Inferior parietal cortex (tissue), 1 donor: ENCODE measurements at regions not wholly inside any gene's neighbourhood (a gene's known extent, or its start where the extent isn't known, plus 50 kb on each side); places are given as distances from the start of the nearest gene placed in this dataset.
"Not testable (repeated sequence)": the region's sequence is repeated elsewhere in the genome, so short reads cannot be mapped to it uniquely, and the experiment has no call there.

Experiments used
- DNase-seq: peaks from one replicate; pipeline ENCODE4 v3.0.0-alpha.2; 2016; ENCODE audit errors: extremely low spot score

DNA sequence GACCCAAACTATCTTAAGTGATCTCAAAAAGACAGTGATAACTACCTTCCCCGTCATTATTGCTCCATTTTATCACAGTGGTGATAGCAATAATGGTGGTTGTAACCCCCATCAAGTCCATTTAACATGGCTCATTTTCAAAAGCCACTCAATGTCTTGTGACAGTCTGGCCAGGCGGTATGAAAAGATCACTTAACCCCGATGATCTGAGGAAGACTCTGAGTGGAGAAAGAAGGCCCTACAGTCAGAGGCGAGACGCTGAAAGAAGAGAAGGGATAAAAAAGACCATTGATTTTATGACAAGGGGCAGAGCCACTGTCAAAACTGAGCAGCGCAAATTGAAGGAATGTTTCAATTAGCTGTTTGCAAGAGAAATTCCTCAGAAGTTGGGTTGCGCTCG is 417.2 kb upstream of the PBX1 start:
- DNase-seq = no peak

DNA sequence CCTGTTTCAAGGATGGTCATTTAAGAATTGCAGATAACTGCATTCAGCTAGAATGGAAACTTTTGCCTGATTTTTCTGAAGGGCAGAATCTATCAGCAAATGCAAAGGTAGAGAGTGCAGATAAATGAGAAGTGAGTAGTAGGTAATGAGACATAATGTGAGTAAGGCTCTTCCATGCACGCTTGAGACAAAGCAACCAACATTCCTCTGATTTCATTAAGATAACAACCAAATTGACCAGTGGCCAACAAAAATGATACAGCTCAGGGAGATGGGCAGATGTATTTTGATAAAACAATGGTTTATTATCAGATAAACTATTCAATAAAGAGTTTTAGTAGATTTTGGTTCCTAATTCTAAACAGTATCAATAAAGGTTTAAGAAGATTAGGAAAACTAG is 404.4 kb upstream of the PBX1 start:
- no peak for DNase-seq

DNA sequence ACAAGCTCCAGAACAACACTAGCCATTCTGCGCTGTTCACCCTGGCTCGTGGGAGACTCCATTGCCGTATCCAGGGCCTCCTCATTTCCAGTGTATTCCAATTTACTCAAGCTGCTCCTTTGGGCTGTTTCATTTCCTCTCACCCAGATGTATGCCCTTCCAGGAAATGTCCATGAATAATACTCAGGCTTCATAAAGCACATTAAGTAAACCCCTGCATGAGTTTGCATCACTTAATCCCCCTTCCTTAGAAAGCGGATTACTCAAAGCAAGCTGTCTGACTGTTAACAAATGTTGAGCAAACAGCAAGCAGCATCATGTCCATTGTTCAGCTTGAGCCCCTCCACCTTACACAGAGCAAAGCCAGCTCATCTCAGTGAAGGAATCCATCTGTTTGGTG is 403.6 kb upstream of the PBX1 start:
- DNase-seq = no peak

DNA sequence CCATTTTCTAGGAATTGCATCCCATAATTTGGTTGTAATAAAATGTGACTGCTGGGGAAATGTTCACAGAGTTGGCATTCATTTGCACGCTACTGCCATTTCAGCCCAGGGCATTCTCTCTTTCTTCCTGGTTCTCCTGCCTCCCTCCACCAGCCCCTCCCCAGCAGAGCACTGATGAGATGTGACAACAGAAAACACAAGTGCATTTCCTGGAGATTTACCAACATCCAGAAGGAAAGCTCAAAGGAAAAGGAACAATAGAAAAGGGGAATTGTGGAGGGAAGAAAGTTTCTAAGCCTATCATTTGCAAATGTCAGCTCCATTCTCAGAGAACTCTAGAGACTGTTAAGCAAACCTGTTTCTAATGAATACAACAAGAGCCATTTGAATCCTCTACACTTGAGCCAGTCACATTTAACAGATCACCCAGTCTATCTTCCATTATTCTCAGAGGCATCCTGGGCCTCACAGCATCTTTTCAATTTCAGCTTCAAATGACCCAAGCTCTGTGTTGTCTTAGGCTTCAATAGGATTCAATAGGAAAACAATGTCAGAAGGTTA is 395.6 kb upstream of the PBX1 start:
- DNase-seq = no peak

DNA sequence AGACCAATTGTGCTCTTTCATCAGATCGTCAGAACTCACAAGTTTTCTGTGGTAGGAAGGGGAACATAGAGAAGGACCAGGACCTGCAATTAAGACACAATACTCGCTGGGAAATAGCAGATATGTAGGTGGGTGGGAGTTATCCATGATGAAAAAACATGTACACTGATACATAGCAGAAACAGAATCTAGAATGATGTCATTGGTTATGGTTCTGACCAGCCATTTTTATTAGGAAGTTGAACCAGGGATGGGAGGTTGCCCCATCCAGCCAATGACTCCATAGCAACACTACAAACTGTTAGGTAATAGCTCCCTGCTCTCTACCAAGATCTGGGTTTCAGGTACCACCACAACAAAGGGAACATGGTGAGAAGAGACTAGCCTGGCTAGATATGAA is 393.5 kb upstream of the PBX1 start:
- DNase-seq = no peak

DNA sequence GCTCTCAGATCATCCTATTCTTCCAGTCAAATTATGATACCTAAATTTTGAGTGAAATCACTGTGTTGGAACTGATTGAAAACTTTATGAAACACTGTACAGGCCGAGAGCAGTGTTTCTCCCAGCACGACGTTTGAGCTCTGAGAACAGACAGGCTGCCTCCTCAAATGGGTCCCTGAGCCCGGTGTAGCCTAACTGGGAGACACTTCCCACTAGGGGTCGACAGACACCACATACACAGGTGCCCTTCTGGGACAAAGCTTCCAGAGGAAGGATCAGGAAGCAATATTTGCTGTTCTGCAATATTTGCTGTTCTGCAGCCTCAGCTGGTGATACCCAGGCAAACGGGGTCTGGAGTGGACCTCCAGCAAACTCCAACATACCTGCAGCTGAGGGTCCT is 392.5 kb upstream of the PBX1 start:
- DNase-seq = not testable (repeated sequence)

DNA sequence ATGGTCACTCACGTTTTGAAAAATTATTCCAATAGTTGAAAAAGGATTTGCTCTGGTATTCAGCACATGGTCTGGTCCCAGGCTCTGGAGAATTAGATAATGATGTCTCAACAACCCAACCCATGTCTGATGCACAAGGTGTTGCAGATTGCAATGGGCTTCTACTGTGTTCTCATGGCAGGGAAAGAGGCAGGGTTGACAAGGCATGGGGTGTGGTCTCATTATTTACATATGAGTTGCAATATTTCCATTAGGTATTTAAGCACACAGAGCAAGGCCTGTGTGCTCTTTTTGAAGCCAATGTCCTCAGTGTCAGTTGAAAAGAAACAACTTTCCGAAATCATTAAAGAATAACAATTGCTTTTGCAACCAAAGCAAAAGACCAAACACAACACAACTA is 381.9 kb upstream of the PBX1 start:
- no peak for DNase-seq

DNA sequence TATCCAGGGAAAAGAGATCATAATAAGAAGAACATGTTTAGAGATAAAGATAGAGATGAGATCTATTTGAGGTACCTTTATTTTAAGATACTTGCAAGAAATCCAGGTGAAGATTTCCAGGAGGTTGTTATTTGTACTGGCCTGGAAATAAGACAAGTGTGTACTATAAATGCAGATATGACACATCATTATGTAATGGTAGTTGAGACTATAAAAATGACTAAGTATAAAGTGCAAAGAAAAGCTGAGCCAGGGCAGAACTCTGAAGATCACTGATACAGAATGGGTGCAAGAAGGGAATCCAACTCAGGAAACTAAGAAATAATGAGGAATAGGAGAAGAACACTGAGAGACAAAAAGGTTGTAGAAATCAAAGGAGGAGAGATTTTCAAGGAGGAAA is 378.2 kb upstream of the PBX1 start:
- DNase-seq = no peak

DNA sequence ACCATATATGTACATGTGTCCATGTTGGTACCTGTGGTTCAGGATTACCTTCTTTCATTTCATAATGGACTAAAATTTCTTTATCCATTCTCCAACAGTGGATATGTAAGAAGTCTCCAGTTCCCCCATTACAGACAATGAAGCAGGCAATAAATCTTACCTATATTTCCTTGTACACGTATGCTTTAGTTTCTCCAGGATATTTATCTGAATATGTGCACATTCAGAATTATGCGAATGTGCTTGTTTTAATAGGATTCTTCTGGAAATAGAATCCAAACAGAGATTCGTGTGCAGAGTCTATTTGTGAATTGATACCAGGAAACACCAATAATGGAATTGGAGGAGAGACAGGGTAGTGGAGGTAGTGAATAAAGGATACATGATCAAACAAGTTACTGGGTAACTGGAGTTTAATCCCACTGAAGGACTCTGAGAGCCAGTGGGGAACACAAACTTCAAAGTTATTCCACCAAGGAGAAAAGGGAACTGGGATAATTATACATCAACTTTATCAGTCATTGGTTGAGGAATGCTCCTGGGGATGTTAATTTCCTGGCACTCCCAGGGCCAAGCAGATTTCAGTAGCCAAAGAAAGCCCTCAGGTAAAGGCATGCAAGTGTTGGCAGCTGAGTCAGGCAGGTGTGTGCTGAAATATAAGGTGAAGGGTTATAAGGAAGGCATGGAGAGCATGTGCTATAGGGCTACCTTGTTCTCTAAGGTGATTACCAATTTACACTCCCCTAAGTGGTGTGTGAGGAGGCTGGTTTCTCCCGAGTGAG is 374.9 kb upstream of the PBX1 start:
- no peak for DNase-seq

DNA sequence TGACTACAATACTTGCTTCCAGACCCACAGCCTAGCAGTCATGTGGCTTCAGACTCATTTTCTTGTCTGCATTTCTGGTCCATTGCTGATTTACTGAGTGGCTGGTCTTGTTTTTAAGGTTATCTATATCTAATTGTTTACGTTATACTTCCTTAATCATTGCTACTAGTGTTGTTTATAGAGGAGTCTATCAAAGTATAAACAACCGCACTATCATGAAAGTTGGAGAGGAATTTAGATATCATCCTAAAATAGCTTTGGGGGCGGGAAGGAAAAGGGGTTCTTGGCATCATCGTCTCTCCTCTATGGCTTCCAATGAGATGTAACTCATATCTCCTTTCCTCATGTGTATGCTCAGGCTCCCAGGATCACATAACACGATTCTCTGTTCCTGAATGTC is 372.1 kb upstream of the PBX1 start:
- no peak for DNase-seq

DNA sequence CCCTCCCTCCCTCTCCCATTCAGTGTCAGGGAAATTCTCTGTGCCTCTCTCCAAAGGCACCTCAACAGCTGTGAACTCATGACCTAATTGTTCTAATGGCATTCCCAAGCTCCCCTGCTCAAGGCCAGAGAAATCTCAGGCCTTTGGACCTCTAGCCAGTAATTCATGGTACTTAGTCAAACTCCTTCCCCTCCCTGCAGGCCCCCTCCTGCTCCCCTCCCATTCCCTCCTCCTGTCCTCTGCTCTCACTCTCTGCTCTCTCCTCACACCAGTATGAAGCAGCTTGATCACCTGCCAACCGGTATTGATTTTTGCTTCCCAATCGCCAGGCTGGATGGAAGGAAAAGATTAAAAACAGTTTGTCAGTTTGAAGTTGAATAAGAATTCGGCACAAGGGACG is 370.5 kb upstream of the PBX1 start:
- DNase-seq = no peak

DNA sequence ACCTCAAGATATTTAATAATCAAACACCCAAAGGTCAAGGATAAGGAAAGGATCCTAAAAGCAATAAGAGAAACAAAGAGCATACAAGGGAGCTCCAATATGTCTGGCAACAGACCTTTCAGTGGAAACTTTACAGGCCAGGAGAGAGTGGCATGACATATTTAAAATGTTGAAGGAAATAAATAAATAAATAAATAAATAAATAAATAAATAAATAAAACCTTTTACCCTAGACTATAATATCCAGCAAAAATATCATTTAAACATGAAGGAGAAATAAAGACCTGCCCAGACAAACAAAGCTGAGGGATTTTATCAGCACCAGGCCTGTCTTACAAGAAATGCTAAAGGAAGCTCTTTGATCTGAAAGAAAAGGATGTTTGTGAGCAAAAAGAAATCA is 367.8 kb upstream of the PBX1 start:
- DNase-seq = no peak

DNA sequence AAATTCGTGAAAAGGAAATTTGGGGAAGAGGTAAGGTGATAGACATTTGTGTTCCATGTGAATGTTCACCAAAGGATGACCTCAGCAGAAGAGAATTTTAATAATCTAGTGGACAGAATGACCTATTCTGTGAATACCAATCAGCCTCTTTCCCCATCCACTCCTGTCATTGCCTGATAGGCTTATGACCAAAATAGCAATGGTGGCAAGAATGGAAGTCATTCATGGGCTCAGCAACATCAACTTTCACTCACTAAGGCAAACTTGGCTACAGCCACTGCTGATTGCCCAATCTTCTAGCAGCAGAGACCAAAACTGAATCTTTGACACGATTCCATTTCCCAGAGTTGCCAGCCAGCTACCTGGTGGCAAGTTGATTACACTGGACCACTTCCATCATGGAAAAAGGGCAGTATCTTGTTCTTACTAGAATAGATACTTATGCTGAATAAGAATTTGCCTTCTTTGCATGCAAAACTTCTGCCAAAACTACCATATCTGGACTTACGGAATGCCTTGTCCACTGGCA is 348.7 kb upstream of the PBX1 start:
- DNase-seq = no peak

DNA sequence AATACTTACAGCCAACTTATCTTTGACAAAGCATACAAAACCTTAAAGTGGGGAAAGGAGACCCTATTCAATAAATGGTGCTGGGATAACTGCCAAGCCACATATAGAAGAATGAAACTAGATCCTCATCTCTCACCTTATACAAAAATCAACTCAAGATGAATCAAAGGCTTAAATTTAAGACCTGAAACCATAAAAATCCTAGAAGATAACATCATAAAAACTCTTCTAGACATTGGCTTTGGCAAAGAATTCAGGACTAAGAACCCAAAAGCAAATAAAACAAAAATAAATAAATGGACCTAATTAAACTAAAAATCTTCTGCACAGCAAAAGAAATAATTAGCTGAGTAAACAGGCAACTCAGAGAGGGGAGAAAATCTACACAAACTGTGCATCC is 335.6 kb upstream of the PBX1 start:
- DNase-seq = no peak

DNA sequence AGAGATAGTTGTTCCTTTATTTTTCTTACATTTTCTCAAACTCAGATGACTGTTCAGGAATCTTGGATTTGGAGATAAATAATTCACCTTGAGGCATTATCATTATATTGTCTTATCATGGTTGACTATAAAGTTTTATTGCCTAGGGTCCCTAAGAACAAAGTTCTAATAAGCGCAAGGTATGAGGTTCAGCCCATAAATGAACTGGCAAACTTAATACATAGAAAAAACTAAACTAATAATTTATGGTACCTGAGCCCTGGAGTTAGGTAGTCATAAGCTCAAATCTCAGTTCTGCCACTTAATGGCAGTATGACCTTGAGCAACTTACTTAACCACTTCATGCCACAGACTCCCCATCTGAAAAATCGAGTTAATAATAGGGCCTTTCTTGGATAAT is 334.0 kb upstream of the PBX1 start:
- no peak for DNase-seq

DNA sequence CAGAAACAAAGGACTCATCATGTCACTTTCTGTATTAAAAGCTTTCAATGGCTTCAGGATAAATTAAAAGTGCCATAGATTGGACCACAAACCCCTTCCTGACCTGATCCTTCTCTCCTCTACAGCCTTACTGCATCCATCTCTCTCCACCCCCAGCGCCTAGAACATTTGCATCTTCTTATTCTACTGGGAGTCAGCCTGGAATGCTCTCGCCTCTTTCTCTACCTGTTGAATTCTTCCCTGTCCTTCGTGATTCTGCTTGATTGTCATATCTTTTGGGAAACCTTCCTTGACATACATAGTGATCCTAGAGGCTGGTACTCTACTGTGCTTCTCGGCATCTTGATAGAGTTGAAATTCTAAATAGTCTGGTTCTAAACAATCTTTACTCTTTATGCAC is 332.0 kb upstream of the PBX1 start:
- no peak for DNase-seq

DNA sequence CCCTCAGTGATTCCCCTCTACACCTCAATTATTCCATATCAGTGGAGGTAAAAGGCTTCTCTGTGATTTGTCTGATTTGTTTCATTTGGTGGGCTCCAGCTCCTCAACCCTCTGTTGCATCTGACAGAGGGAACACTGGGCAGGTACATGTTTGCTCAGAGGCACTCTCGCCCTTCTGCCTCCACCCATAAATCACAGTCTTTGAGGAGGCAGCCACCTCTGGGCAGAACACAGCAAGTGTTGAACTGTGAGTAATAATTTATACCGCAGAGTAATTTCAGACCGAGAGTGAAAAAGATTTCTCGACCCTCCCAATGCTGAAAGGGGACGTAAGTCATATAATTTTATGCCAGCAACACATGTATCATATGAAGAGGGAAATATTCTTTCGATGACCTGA is 330.1 kb upstream of the PBX1 start:
- DNase-seq = no peak

DNA sequence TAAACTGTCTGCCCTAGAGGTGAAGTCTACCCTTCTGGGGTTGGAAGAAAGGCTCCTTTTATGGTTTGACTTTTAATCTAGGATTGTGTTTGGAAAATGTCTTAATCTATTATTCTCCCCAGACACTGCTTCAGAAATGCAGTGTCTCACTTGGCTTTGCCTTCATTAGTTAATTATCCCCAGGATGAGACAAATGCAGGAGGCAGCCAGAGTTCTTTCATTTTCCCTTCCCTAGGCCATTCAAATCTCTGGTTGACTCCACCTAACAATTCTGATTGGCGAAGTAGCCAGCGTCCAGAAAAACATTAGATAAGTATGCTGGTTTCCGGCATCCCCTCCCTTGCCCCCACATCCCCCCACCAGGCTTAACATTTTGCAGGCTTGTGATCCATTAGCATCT is 325.8 kb upstream of the PBX1 start:
- DNase-seq = no peak

DNA sequence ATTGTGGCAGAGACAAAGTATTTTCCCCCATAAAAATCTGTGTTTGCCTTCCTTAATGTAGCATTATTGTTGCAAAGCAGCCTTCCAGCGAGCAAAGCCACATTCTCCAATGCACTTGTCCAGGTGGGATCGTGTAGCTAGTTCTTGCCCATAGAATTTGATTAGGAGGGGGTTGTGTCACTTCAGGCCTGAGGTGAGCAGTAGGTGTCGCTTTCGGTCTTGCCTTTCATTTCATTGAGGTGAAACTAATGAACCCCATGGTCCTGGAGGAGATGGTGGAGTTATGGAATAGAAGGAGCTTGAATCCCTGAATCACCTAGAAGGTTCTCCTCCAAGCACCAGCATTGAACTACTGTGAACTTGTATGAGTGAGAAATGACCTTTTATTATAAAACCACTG is 318.9 kb upstream of the PBX1 start:
- DNase-seq = no peak

DNA sequence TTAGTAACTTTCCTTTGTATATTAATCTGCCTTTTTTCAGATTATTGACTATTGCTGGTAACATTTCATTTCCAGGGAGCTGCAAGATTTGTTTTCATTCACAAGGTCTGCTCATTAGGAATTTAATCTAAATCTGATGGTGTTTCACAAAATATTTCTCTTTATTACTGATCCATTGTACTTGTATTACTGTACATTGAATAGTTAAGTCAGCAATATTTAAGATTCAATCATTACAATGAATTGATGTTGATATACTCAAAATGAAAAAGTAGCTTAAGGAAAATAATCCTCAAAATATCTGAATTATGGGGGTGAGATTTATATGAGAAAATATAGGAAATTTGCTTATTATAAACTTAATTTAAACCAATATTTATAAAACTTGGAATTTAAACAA is 308.6 kb upstream of the PBX1 start:
- DNase-seq = no peak

DNA sequence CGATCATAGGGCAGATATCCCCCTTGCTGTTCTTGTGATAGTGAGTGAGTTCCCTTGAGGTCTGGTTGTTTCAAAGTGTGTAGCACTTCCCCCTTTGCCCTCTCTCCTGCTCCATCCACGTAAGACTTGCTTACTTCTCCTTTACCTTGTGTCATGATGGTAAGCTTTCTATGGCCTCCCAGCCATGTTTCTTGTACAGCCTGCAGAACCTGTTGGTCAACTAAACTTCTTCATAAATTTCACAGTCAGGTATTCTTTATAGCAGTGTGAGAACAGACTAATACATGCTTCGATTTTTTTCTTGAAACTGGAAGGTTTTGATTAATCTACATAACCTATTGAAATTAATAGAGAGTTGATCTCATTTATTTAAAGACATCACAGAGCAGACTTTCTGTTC is 302.5 kb upstream of the PBX1 start:
- DNase-seq = no peak

DNA sequence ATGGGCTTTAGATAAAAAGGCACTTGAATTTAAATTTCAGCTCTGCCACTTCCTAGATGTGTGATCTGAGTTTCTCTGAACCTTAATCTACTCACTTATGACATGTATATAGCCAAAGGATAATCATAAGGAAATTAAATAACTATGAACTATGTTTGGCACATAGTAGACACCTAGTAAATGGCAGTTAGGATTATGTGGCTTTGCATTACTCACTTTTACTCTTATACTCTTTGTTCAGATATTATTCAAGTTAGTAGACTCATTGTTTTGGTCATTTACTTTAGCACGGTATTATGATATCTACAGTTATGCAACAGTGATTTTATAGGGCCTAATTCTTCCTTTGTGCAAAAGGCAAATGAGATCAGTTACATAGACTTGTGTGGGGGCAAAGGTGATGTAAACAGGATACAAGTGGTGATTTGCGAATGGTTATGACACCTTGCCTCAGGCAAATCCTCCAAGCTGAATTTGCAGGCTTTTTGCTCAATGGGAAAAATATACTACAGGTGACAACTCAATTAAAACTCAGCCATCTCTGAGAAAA is 297.2 kb upstream of the PBX1 start:
- no peak for DNase-seq

DNA sequence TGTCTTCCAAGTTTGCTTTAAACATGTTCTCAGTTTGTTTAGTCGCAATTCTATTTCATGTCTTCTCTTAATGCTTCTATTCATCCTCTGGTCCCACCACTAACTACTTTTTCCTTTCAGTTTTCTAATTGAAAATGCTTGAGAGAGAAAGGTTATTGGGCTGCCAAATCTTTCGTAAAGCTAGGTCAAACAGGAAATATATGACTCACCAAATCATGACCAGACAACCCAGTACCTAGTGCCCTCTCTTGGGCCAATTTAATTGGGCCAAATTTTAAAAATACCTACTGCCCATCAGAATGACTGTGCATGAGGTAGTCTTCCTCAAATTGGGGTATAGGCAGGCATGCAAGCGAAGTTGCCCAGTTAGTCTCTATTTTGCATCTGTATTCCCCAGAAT is 295.4 kb upstream of the PBX1 start:
- no peak for DNase-seq

DNA sequence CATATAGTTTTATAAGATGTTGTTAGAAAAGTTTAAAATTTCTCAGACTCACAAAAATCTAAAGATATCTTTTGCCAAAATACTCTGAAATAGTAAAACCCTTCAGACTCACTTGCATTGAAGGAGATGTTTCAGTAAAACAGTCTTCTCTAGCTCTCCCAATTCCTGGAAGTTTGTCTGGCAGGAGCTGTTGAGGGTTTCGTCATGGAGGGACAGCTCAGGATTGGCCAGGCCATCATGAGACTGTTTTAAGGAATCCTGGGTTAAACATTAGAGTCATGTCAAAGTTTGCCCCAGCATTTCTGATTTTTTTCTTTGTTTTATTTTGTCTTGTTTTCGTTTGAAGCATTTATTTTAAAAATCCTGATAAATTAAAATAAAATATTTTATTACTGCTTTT is 293.8 kb upstream of the PBX1 start:
- DNase-seq = no peak
